ENCODE measurements at regions not wholly inside any gene's neighbourhood (a gene's known extent, or its start where the extent isn't known, plus 50 kb on each side); places are given as distances from the start of the nearest gene placed in this dataset.
A peak's percentile ranks its signal among the peaks of the same experiment; 100 is the strongest.

DNA sequence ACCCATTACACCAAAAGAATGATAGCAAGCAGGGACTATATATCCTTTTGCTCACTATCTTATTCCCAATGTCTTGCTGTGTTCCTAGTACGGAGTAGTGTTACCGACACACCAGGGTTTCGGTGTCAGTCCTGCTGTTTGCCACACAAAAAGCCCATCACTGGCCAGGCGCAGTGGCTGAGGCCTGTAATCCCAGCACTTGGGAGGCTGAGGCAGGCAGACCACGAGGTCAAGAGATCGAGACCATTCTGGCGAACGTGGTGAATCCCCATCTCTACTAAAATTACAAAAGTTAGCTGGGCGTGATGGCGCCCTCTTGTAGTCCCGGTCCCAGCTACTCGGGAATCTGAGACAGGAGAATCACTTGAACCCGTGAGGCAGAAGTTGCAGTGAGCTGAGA is 1467.3 kb upstream of the MIR17HG start:
- H3K4me1 Mint-ChIP-seq: no peaks in the 10 kb centered on the region
- Histone ChIP-seq H2AFZ (peak overlapping the region; percentile 33), H3K4me1 (ENCODE audit: insufficient read depth) (no peaks in the 10 kb centered on the region), H3K36me3 (ENCODE audit: insufficient read depth) (no peaks in the 10 kb centered on the region), H3K9me2 (ENCODE audit: insufficient read depth) (no peaks in the 10 kb centered on the region), H3K27me3 (ENCODE audit: insufficient read depth) (no peaks in the 10 kb centered on the region), H3K4me2 (no peak overlapping the region), H3K27ac (ENCODE audit: low read depth) (no peak overlapping the region), H3F3A (replicated peaks; ENCODE audit: low read depth) (no peaks in the 10 kb centered on the region), H3K4me3 (no peak overlapping the region), H3K79me2 (replicated peaks; ENCODE audit: insufficient read depth) (no peaks in the 10 kb centered on the region), H4K20me1 (replicated peaks; ENCODE audit: insufficient read depth) (no peaks in the 10 kb centered on the region)
- DNase-seq (ENCODE audit: low spot score): no peak
- no peak overlapping the region for H3K27ac Mint-ChIP-seq
- peaks cover 4% of the 10 kb centered on the region for H3K27me3 Mint-ChIP-seq (ENCODE audit: insufficient read depth, low read depth, poor library complexity)
- TF ChIP-seq, protein P1, sequence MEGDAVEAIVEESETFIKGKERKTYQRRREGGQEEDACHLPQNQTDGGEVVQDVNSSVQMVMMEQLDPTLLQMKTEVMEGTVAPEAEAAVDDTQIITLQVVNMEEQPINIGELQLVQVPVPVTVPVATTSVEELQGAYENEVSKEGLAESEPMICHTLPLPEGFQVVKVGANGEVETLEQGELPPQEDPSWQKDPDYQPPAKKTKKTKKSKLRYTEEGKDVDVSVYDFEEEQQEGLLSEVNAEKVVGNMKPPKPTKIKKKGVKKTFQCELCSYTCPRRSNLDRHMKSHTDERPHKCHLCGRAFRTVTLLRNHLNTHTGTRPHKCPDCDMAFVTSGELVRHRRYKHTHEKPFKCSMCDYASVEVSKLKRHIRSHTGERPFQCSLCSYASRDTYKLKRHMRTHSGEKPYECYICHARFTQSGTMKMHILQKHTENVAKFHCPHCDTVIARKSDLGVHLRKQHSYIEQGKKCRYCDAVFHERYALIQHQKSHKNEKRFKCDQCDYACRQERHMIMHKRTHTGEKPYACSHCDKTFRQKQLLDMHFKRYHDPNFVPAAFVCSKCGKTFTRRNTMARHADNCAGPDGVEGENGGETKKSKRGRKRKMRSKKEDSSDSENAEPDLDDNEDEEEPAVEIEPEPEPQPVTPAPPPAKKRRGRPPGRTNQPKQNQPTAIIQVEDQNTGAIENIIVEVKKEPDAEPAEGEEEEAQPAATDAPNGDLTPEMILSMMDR (conservative IDR thresholded peaks at IDR 0.05; ENCODE audit: low read depth in 2 of 2): 0 out of 4 replicates have a peak, but pooled peaks of 1 of the 2 experiments have one; percentile 13
- no peak for TF ChIP-seq ZNF331 (CRISPR knock-in tag; IDR thresholded peaks at IDR 0.05; ENCODE audit: low read depth)
- H3K36me3 Mint-ChIP-seq (ENCODE audit: low read depth): no peaks in the 10 kb centered on the region
- H3K9me3 Mint-ChIP-seq: no peaks in the 10 kb centered on the region; the same call in 2 of the 3 replicates
- no peak for ATAC-seq
- no peak overlapping the region for H3K4me3 Mint-ChIP-seq

DNA sequence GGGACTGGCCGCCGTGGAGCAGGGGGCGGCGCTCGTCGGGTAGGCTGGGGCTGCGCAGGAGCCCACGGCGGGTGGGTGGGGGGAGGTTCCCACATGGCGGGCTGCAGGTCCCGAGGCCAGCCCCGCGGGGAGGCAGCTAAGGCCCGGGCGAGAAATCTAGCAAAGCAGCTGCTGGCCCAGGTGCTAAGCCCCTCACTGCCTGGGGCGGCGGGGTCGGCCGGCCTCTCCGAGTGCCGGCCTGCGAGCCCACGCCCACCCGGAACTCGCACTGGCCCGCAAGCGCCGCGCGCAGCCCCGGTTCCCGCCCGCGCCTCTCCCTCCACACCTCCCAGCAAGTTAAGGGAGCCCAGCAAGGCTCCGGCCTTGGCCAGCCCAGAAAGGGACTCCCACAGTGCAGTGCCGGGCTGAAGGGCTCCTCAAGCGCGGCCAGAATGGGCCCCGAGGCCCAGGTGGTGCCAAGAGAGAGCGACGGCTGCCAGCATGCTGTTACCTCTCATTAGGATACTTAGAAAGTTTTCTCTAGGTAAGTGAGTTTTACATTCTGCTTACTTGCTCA is 1463.5 kb upstream of the MIR17HG start:
- H3K27me3 ChIP-seq (ENCODE audit: insufficient read depth): no peaks in the 10 kb centered on the region
- H3K4me2 ChIP-seq: no peak overlapping the region
- Mint-ChIP-seq H3K27me3 (ENCODE audit: insufficient read depth, low read depth, poor library complexity) (peaks cover 2% of the 10 kb centered on the region), H3K4me3 (no peak overlapping the region), H3K36me3 (ENCODE audit: low read depth) (no peaks in the 10 kb centered on the region), H3K27ac (no peak overlapping the region), H3K9me3 (no peaks in the 10 kb centered on the region; the same call in 2 of the 3 replicates), H3K4me1 (no peaks in the 10 kb centered on the region)
- H2AFZ ChIP-seq: no peak overlapping the region
- ATAC-seq (no peak), DNase-seq (ENCODE audit: low spot score) (no peak)
- H3K79me2 ChIP-seq (replicated peaks; ENCODE audit: insufficient read depth): no peaks in the 10 kb centered on the region
- no peak overlapping the region for H3K27ac ChIP-seq (ENCODE audit: low read depth)
- H3K36me3 ChIP-seq (ENCODE audit: insufficient read depth): no peaks in the 10 kb centered on the region
- no peaks in the 10 kb centered on the region for H3K4me1 ChIP-seq (ENCODE audit: insufficient read depth)
- H3K4me3 ChIP-seq: no peak overlapping the region
- H3K9me2 ChIP-seq (ENCODE audit: insufficient read depth): no peaks in the 10 kb centered on the region
- H3F3A ChIP-seq (replicated peaks; ENCODE audit: low read depth): no peaks in the 10 kb centered on the region
- H4K20me1 ChIP-seq (replicated peaks; ENCODE audit: insufficient read depth): no peaks in the 10 kb centered on the region
- TF ChIP-seq ZNF114 (CRISPR knock-in tag; IDR thresholded peaks at IDR 0.05) (no peak), JUNB (IDR thresholded peaks at IDR 0.05; ENCODE audit: unreplicated experiment) (no peak), CREB1 (CRISPR knock-in tag; IDR thresholded peaks at IDR 0.05; ENCODE audit: low read depth) (no peak), EZH2 (IDR thresholded peaks at IDR 0.05; ENCODE audit: low read depth, unreplicated experiment) (no peak), NANOG (IDR thresholded peaks at IDR 0.05; ENCODE audit: borderline replicate concordance) (no peak), POLR2AphosphoS5 (IDR thresholded peaks at IDR 0.05; ENCODE audit: low read depth) (no peak), ZNF331 (CRISPR knock-in tag; IDR thresholded peaks at IDR 0.05; ENCODE audit: low read depth) (no peak), STAT1 (IDR thresholded peaks at IDR 0.05; ENCODE audit: unreplicated experiment) (no peak)
- TF ChIP-seq, protein P2, sequence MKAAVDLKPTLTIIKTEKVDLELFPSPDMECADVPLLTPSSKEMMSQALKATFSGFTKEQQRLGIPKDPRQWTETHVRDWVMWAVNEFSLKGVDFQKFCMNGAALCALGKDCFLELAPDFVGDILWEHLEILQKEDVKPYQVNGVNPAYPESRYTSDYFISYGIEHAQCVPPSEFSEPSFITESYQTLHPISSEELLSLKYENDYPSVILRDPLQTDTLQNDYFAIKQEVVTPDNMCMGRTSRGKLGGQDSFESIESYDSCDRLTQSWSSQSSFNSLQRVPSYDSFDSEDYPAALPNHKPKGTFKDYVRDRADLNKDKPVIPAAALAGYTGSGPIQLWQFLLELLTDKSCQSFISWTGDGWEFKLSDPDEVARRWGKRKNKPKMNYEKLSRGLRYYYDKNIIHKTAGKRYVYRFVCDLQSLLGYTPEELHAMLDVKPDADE (IDR thresholded peaks at IDR 0.05): no peak
- TF ChIP-seq, protein P1 (conservative IDR thresholded peaks at IDR 0.05; ENCODE audit: low read depth in 2 of 2): no peak
- TF ChIP-seq, protein P3, sequence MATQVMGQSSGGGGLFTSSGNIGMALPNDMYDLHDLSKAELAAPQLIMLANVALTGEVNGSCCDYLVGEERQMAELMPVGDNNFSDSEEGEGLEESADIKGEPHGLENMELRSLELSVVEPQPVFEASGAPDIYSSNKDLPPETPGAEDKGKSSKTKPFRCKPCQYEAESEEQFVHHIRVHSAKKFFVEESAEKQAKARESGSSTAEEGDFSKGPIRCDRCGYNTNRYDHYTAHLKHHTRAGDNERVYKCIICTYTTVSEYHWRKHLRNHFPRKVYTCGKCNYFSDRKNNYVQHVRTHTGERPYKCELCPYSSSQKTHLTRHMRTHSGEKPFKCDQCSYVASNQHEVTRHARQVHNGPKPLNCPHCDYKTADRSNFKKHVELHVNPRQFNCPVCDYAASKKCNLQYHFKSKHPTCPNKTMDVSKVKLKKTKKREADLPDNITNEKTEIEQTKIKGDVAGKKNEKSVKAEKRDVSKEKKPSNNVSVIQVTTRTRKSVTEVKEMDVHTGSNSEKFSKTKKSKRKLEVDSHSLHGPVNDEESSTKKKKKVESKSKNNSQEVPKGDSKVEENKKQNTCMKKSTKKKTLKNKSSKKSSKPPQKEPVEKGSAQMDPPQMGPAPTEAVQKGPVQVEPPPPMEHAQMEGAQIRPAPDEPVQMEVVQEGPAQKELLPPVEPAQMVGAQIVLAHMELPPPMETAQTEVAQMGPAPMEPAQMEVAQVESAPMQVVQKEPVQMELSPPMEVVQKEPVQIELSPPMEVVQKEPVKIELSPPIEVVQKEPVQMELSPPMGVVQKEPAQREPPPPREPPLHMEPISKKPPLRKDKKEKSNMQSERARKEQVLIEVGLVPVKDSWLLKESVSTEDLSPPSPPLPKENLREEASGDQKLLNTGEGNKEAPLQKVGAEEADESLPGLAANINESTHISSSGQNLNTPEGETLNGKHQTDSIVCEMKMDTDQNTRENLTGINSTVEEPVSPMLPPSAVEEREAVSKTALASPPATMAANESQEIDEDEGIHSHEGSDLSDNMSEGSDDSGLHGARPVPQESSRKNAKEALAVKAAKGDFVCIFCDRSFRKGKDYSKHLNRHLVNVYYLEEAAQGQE (IDR thresholded peaks at IDR 0.05; ENCODE audit: unreplicated experiment): no peak

Data from GM23338 (cell line).